GM23338 (cell line): ENCODE measurements at regions not wholly inside any gene's neighbourhood (a gene's known extent, or its start where the extent isn't known, plus 50 kb on each side); places are given as distances from the start of the nearest gene placed in this dataset.

ENCODE experiments used
- CREB1 ChIP-seq: fragments of 250-450 bp; sonication (Bioruptor Pico); IDR thresholded peaks from 2 replicates; pipeline ENCODE4 v1.5.0; 2020; ENCODE audit warnings: low read depth, mild to moderate bottlenecking, moderate library complexity
- CTCF ChIP-seq, 2 experiments: fragments of 200-600 bp in 1 of 2; sonication (generic) in 1 of 2; conservative IDR thresholded peaks; 2 replicates each; pipeline versions ENCODE4 v1.5.1 to v1.6.1; 2016 to 2017; ENCODE audit warnings: antibody characterized with exemption in 2 of 2, low read depth in 2 of 2, mild to moderate bottlenecking in 2 of 2, moderate library complexity in 1 of 2
- ETS1 ChIP-seq: IDR thresholded peaks from 2 replicates; pipeline ENCODE4 v1.6.1; 2016; ENCODE audit warnings: antibody characterized with exemption
- EZH2 ChIP-seq: fragments of 200-600 bp; sonication (generic); IDR thresholded peaks from one replicate; pipeline ENCODE4 v1.8.0; 2017; ENCODE audit warnings: antibody characterized with exemption, mild to moderate bottlenecking, low read depth; ENCODE audit not compliant: unreplicated experiment
- EZH2phosphoT487 ChIP-seq: fragments of 200-600 bp; sonication (generic); IDR thresholded peaks from one replicate; pipeline ENCODE4 v1.8.1; 2018; ENCODE audit warnings: antibody characterized with exemption; ENCODE audit not compliant: unreplicated experiment
- JUNB ChIP-seq: IDR thresholded peaks from one replicate; pipeline ENCODE4 v1.6.1; 2016; ENCODE audit warnings: antibody characterized with exemption; ENCODE audit not compliant: unreplicated experiment
- NANOG ChIP-seq: IDR thresholded peaks from 2 replicates; pipeline ENCODE4 v1.6.1; 2016; ENCODE audit warnings: antibody characterized with exemption, borderline replicate concordance
- POLR2AphosphoS5 ChIP-seq: IDR thresholded peaks from 2 replicates; pipeline ENCODE4 v1.6.1; 2016; ENCODE audit warnings: antibody characterized with exemption, low read depth
- REST ChIP-seq: IDR thresholded peaks from one replicate; pipeline ENCODE4 v1.6.1; 2018; ENCODE audit warnings: antibody characterized with exemption; ENCODE audit not compliant: unreplicated experiment
- STAT1 ChIP-seq: IDR thresholded peaks from one replicate; pipeline ENCODE4 v1.6.1; 2016; ENCODE audit warnings: antibody characterized with exemption; ENCODE audit not compliant: unreplicated experiment
- ZNF331 ChIP-seq: fragments of 250-450 bp; sonication (Bioruptor Pico); IDR thresholded peaks from 2 replicates; pipeline ENCODE4 v1.5.0; 2020; ENCODE audit warnings: low read depth, mild to moderate bottlenecking, moderate library complexity

- TF ChIP-seq EZH2phosphoT487 (no peak), STAT1 (no peak), CTCF (conservative IDR thresholded peaks at IDR 0.05; ENCODE audit: low read depth in 2 of 2) (no peak), ETS1 (no peak), EZH2 (no peak), NANOG (no peak), POLR2AphosphoS5 (no peak), REST (no peak), ZNF331 (CRISPR knock-in tag) (no peak), JUNB (no peak), CREB1 (CRISPR knock-in tag) (no peak)
These were observed 140.2 kb downstream of the NUAK1 start for GRCh38 chr12:105998561-105998960.
